Activated CD4-positive, alpha-beta T cell treated with anti-CD3 and anti-CD28 coated beads for 4 hours (primary cell): ENCODE measurements at regions not wholly inside any gene's neighbourhood (a gene's known extent, or its start where the extent isn't known, plus 50 kb on each side); places are given as distances from the start of the nearest gene placed in this dataset.
"Not testable (repeated sequence)": the region's sequence is repeated elsewhere in the genome, so short reads cannot be mapped to it uniquely, and the experiment has no call there.

Experiments used
- DNase-seq, 2 donors: peaks; one replicate each; pipeline ENCODE4 v3.0.0-alpha.2; 2020

GRCh38 chr5:89712134-89712700 is 697.3 kb downstream of the CETN3 start:
- DNase-seq: no peak

DNA sequence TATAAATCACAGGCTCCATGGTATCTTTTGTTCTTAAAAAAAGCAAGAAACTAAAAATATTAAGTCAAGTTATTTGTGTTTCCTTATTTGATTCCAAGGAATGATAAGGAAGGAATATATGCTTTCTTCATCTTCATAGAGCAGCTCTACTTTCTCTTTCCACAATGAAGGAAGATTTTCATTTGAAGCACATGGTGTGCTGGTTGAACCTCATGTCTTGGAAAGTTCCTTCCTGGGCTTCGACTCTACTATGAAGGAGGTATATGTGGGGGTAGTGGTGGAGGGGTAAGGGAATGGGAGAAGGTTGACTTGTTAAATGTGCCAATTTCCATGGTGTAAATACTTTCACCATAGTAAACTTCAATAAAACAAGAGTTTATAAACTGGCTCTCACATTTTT is 698.0 kb downstream of the CETN3 start:
- DNase-seq: no peak

- no peak for DNase-seq
Measured at GRCh38 chr5:89710006-89710405, 699.5 kb downstream of the CETN3 start.

GRCh38 chr5:89707891-89708290 is 701.7 kb downstream of the CETN3 start:
- DNase-seq: no peak

- DNase-seq: no peak
Measured at GRCh38 chr5:89706731-89707130, 702.8 kb downstream of the CETN3 start.

DNA sequence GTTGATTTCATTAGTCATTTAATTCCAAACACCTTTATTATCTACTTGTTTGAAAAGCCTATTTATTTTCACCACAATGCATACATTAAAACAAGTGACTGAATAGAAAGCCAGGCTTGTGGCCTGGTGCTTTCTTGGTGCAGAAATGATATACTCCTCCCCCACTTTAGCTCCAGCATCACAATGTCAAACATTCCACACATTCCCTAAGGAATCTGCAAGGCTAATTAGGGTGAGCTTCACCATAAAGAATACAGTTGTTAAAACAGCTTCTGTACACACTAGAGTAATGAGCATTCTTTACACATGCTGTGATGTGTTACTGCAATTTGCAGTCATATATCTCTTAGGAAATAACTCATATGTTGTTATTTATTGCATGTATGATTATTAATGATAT is 705.7 kb downstream of the CETN3 start:
- DNase-seq: no peak

GRCh38 chr5:89698028-89698427 is 711.5 kb downstream of the CETN3 start:
- no peak for DNase-seq

GRCh38 chr5:89697581-89697980 is 712.0 kb downstream of the CETN3 start:
- DNase-seq: no peak

DNA sequence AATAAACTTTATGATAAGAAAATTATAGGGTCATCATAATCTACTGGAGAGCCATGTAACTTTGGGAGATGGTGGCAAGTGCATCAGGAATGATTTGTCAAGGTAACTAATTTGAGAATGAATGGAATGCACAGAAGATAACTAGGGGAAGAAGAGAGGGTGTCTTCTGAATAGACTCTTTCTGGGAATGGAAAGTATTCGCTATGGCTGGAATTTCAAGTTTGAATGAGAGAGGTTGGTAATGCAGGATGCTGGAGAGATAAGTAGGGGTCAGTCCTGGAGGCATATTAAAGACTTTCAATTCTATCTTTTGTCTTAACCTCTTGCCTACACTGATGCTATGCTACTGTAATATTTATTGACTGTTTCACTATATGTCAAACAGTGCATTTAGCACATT is 714.2 kb downstream of the CETN3 start:
- DNase-seq: no peak

- no peak for DNase-seq
Measured at GRCh38 chr5:89694026-89694550, 715.5 kb downstream of the CETN3 start.

GRCh38 chr5:89690331-89690730 is 719.2 kb downstream of the CETN3 start:
- no peak for DNase-seq

DNA sequence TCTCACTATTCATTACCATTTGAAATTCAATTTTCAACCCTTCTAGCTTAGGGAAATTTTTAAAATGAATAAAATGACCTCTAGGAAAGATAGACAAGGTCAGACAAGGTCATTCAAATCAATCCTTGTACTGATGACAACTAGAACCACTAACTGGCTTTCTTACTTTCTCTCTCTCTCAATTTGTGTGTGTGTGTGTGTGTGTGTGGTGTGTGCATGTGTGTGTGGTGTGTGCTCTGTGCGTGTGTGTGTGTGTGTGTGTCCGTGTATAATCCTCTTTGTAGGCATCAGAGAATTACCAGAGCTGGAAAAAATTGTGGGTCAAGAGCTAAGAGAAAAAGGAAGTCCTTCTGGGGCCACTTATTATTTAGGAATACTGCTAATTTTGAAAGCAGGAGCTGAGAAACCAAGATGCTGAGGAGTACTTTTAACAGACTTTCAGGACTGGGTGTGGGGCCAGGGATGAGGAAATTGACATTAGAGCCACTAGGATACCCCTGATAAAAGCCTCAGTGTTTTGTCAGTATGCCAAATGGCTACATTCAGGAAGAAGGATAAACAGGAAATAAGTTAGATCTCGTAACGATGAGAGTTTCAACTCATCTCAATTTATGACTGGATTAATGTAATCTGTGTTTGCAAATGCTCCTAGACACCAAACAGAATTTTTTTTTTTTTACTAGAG is 723.3 kb downstream of the CETN3 start:
- DNase-seq: no peak

GRCh38 chr5:89676634-89677033 is 732.9 kb downstream of the CETN3 start:
- DNase-seq: no peak

- DNase-seq: no peak
Measured at GRCh38 chr5:89673019-89673418, 736.5 kb downstream of the CETN3 start.

- no peak for DNase-seq
Measured at GRCh38 chr5:89668821-89669220, 740.7 kb downstream of the CETN3 start.

DNA sequence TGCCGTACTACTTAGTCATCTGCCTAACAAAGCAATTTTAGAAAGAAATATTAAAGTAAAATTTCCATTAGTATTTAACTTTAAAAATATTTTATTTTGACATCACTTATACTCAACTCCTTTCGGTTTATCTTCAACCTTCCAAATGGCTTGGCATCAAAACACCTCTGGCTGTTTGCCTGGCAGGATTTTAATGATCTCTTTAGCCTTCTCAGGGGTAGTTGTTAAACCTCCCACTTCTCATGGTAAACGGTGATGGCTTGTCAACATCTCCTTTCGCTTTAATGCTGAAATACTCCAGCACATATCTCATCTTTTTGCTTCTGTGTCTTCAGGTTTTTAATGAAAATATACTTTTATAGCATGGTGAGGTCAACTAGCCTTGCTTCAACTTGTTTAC is 747.1 kb downstream of the CETN3 start:
- no peak for DNase-seq

DNA sequence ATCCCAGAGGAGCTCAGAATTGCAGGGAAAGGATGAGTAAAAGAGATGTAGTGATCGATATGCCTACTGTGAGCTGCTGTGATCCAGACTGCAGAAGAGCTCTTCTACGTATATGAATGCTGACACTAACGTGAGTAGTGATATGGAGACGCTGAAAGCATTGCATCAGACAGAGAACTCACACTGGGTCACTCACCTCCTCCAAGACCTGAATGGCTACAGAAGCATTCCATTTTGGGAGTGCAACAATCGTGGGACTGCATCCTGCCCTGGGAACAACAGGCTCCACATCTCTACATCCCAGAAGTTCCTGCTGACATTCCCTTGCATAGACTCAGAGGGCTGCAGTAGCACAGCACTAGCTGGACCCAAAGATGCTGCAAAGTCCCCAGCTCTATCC is 755.9 kb upstream of the MEF2C start:
- DNase-seq: no peak

- DNase-seq: not testable (repeated sequence)
Measured at GRCh38 chr5:89634176-89634575, 751.2 kb upstream of the MEF2C start.

DNA sequence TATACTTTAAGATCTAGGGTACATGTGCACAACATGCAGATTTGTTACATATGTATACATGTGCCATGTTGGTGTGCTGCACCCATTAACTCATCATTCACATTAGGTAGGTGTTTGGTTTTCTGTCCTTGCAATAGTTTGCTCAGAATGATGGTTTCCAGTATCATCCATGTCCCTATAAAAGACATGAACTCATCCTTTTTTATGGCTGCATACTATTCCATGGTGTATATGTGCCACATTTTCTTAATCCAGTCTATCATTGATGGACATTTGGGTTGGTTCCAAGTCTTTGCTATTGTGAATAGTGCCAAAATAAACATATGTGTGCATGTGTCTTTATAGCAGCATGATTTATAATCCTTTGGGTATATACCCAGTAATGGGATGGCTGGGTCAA is 747.1 kb upstream of the MEF2C start:
- DNase-seq: not testable (repeated sequence)

DNA sequence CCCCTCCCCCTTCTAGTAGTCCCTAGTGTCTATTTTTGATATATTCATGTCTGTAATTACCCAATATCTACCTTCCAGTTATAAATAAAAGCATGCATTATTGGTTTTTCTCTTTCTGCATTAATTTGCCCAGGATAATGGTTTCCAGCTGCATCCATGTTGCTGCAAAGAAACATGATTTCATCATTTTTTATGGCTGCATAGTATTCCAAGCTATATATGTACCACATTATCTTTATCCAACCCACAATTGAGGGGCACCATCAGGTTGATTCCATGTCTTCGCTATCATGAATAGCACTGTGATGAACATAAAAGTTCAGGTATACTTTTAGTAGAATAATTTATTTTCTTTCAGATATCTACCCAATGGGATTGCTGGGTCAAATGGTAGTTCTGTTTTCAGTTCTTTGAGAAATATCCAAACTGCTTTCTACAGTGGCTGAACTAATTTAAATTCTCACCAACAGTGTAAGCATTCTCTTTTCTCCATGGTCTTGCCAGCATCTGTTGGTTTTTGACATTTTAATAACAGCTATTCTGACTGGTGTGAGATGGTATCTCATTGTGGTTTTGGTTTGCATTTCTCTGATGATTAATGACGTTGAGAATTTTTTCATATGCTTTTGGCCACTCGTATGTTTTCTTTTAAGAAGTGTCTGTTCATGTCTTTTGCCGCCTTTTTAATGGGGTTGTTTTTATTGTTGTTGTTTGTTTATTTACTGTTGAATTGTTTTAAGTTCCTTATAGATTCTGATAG is 746.1 kb upstream of the MEF2C start:
- no peak for DNase-seq

GRCh38 chr5:89615839-89616518 is 733.0 kb upstream of the MEF2C start:
- no peak for DNase-seq

GRCh38 chr5:89613222-89613956 is 730.4 kb upstream of the MEF2C start:
- DNase-seq: no peak
